Stimulated activated CD8-positive, alpha-beta memory T cell treated with anti-CD3 and anti-CD28 coated beads, Interleukin-7, amount 100 ng/mL, for 48 hours (primary cell): ENCODE measurements at regions not wholly inside any gene's neighbourhood (a gene's known extent, or its start where the extent isn't known, plus 50 kb on each side); places are given as distances from the start of the nearest gene placed in this dataset.

Experiments used
- DNase-seq, 2 donors: peaks; one replicate each; pipeline ENCODE4 v3.0.0-alpha.2; 2020; ENCODE audit warnings: low read depth in 1 of 2; ENCODE audit errors: extremely low read depth in 1 of 2

GRCh38 chr1:98427664-98428063 lies 233.9 kb upstream of the SNX7 start:
- no peak for DNase-seq

DNA sequence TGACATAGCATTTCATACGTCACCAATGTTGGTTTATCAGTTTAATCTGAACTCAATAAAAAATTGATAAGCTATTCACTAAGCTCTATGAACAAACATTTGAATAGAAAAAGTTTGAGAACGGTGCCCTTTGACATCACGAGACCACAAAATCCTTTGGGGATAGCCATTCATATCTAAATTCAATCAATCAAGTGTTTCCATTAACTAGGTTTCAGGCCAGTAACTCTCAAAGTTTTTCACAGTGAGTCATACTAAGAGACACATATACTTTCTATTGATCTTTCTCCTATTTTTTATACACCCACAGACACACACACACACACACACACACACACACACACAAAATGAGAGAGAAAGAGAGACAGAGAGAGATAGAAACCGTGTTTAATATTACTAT lies 235.4 kb upstream of the SNX7 start:
- DNase-seq, result no peak

DNA sequence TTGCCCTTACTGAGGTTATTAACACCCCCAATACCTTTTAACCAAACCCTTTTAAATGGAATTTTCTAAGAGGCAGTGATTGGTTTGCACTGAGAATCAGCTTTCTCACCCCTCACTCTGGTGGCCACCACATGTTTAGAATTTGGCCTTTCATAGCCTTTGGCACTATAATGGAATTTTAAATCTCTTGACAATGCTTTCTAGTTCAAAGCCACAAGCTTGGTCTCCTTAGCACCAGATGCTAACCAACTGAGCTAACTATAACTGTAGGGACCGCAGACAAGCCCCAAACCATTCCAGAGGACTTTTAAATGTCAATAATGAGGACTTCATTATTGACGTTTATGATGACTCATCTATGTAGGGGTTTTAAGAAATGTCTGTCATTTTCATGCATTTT lies 238.7 kb upstream of the SNX7 start:
- DNase-seq, result no peak

GRCh38 chr1:98421085-98421435 lies 240.5 kb upstream of the SNX7 start:
- no peak for DNase-seq

- DNase-seq, result no peak
Measured at GRCh38 chr1:98420376-98421084, 241.0 kb upstream of the SNX7 start.

- no peak for DNase-seq
Measured at GRCh38 chr1:98417820-98418219, 243.7 kb upstream of the SNX7 start.

DNA sequence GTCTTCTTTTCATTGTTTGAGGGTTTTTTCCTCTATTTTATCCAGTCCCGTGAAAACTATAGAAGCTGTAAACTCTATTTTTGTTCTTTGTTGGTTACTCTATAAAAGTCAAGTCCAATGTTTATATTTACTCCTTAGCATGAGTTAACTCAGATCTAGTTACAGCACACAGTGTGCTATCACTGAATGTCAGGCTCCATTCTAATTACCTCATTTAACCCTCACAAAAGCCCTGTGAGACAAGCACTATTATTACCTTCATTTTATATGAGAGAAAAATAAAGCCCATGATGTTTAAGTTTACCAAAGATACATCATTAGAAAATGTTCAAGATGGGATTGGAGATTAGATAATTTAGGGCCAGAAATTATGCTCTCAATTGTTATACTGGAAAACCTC lies 251.4 kb upstream of the SNX7 start:
- DNase-seq, result no peak

GRCh38 chr1:98406352-98407088 lies 255.0 kb upstream of the SNX7 start:
- DNase-seq, result no peak

- DNase-seq, result no peak
Measured at GRCh38 chr1:98405581-98406074, 255.9 kb upstream of the SNX7 start.

DNA sequence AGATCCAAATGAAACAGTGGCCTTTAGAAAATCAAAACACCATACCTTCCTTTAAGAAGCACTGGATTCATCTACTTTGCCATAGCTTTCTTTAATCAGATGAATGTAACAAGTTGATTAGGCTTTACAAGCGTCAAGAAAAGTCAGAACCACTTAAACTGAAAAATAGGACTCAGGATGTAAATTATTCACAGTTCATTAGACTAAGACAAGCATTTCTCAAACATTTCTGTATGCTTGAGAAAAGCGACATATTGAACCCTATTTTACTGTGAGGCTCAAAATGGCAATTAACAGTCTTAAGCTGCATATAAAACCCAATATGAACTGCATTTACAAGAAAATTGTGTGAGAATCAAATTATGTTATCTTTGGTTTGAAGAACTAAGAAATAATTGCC lies 256.7 kb upstream of the SNX7 start:
- DNase-seq, result no peak

- DNase-seq, result no peak
Measured at GRCh38 chr1:98403963-98404480, 257.5 kb upstream of the SNX7 start.

- no peak for DNase-seq
Measured at GRCh38 chr1:98402860-98403259, 258.7 kb upstream of the SNX7 start.

DNA sequence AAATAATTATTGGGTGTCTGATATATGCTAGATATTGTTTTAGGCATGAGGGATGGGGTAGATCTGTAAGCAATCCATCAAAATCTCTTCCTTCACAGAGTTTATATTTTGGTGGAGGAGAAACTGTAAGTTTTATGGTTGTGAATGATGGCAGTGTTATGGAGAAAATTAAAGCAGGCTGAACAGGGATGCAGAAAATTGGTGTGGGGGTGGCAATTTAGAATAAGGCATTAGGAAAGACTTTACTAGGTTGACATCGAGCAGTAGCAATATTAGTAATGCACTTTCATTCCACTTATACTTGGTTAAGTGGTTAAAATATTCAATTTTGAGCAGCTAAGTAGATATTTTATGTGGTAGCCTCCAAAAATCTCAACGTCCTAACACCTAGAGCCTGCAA lies 261.1 kb upstream of the SNX7 start:
- no peak for DNase-seq

GRCh38 chr1:98399218-98399617 lies 262.3 kb upstream of the SNX7 start:
- DNase-seq, result no peak

- no peak for DNase-seq
Measured at GRCh38 chr1:98398649-98399048, 262.9 kb upstream of the SNX7 start.

- DNase-seq, result no peak
Measured at GRCh38 chr1:98398092-98398491, 263.4 kb upstream of the SNX7 start.

- no peak for DNase-seq
Measured at GRCh38 chr1:98393719-98394118, 267.8 kb upstream of the SNX7 start.

GRCh38 chr1:98391175-98391574 lies 270.3 kb upstream of the SNX7 start:
- no peak for DNase-seq

DNA sequence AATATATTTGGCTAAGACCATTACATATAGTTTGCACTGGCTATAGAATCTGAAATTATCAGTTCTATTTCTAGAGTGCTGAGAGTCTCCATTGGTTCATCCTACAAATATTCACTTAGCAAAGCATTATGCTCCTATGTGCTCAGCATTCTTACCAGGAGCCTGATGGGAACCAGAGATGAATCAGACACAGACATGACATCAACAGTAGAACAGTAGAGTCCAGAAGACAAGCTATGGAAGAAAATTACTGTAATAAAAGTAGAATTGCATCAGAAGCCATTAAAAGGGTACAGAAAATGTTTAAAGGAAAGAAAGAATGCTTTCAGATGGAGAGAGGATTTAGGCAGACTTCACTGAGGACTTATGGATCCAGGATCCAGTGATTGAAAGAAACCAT lies 271.7 kb upstream of the SNX7 start:
- DNase-seq, result no peak

- DNase-seq, result no peak
Measured at GRCh38 chr1:98388441-98388840, 273.1 kb upstream of the SNX7 start.

- no peak for DNase-seq
Measured at GRCh38 chr1:98387701-98388100, 273.8 kb upstream of the SNX7 start.

DNA sequence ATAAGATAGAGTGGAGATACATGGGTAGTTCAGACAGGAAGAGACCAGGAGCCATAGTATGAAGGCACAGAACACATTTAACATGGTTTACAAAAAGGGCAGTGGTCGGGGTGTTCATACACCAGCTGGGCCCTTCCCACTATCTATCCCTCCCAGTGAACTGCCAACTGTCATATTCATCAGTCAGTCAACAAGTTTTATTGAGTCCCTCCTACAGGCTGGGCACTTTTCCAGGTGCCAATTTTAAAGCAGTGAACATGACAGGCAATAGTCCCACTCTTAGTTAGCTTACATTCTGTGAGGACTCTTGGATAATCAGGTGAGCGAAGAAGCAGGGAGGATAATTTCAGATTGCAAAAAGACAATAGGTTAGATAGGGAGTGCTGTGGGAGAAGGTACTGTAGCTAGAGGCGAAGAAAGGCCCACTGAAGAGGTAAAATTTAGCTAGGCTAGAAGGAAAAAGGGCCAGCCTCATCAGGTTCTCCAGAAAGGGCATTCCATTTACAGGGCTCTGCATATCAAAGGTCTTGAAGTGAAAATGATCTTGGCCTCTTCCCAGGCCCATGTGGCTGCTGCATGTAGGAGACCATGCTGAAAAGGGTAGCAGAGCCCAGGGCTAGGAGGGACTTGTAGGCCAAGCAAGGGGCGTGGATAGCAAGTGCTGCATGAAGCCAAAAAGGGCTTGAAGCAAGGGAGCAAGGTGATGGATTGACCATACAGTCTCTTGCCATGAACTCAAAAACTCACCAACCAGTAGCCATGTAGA lies 274.7 kb upstream of the SNX7 start:
- DNase-seq, result no peak
